GM12874 (cell line): ENCODE measurements at regions not wholly inside any gene's neighbourhood (a gene's known extent, or its start where the extent isn't known, plus 50 kb on each side); places are given as distances from the start of the nearest gene placed in this dataset.

Source experiments
- CTCF ChIP-seq: IDR thresholded peaks from 2 replicates; pipeline ENCODE4 v1.5.1; 2011; ENCODE audit warnings: low read depth, mild to moderate bottlenecking, control low read depth, low read length, moderate library complexity; ENCODE audit not compliant: insufficient read depth

GRCh38 chr3:109570408-109570807, 233.1 kb upstream of the DPPA4 start:
- TF ChIP-seq CTCF: no peak

- TF ChIP-seq CTCF: no peak
Measured at GRCh38 chr3:109572301-109572700, 235.0 kb upstream of the DPPA4 start.

GRCh38 chr3:109596991-109597390, 259.6 kb upstream of the DPPA4 start:
- TF ChIP-seq CTCF: no peak

GRCh38 chr3:109597444-109597843, 260.1 kb upstream of the DPPA4 start:
- no peak for TF ChIP-seq CTCF

GRCh38 chr3:109607897-109608296, 270.6 kb upstream of the DPPA4 start:
- no peak for TF ChIP-seq CTCF

GRCh38 chr3:109608574-109608973, 271.2 kb upstream of the DPPA4 start:
- no peak for TF ChIP-seq CTCF

GRCh38 chr3:109618766-109619378, 281.5 kb upstream of the DPPA4 start:
- TF ChIP-seq CTCF: no peak

- no peak for TF ChIP-seq CTCF
Measured at GRCh38 chr3:109631897-109632296, 294.6 kb upstream of the DPPA4 start.
